ENCODE measurements at regions not wholly inside any gene's neighbourhood (a gene's known extent, or its start where the extent isn't known, plus 50 kb on each side); places are given as distances from the start of the nearest gene placed in this dataset.
"Not testable (repeated sequence)": the region's sequence is repeated elsewhere in the genome, so short reads cannot be mapped to it uniquely, and the experiment has no call there.

DNA sequence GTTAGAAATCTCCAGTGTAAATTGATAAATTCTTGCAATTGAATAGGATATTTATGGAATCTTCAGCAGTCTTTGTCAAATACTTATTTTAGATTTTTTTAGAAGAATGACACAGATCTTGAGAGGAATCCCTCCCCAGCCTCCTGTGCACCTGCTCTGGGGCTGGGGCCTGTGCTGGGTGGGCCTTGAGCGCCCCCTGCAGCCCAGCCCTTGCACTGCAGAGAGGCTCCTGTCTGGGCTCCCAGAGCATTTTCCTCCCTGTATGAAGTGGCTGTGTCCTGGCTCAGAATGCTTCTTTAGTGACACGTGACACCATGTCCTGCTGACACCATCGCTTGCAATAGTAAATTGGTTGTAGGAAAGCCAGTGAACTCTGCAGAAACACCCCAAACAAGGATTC lies 98.7 kb downstream of the OR4M2 start:
- not testable (repeated sequence) for H3K9me3 ChIP-seq, H3K4me3 Mint-ChIP-seq
- WGBS (ENCODE audit: insufficient coverage): no CpG with 5 or more reads among the region's 3 CpGs

GRCh38 chr15:22180611-22181010 lies 100.3 kb downstream of the OR4M2 start:
- H3K27ac Mint-ChIP-seq; POLR2A ChIA-PET; H3K4me3 Mint-ChIP-seq; CTCF ChIA-PET; H3K27me3 Mint-ChIP-seq; H3K9me3 ChIP-seq; H3K27me3 ChIP-seq (replicated peaks in 1 of 2; ENCODE audit: control insufficient read depth in 2 of 2, extremely low read depth in 1 of 2, insufficient read depth in 2 of 2, low read length in 1 of 2); H3K4me3 ChIP-seq (ENCODE audit: control insufficient read depth in 1 of 2, extremely low read depth in 1 of 2, low read length in 1 of 2); ATAC-seq (replicated peaks in 1 of 4); DNase-seq; H3K36me3 Mint-ChIP-seq; H3K4me1 Mint-ChIP-seq; H3K9me3 Mint-ChIP-seq; H3K27ac ChIP-seq (ENCODE audit: low read length); H3K36me3 ChIP-seq (ENCODE audit: control insufficient read depth in 2 of 2, extremely low read depth in 1 of 2, insufficient read depth in 1 of 2, low read length in 1 of 2); H3K4me1 ChIP-seq (ENCODE audit: control insufficient read depth in 1 of 2, extremely low read depth in 1 of 2, insufficient read depth in 2 of 2, low read length in 2 of 2): not testable (repeated sequence)
- no CpG with 5 or more reads among the region's 7 CpGs for WGBS (ENCODE audit: insufficient coverage)

More for the DNA sequence above, 98.7 kb downstream of the OR4M2 start:
- H3K4me3 ChIP-seq (ENCODE audit: control insufficient read depth in 1 of 2, extremely low read depth in 1 of 2, low read length in 1 of 2); CTCF ChIA-PET; H3K27ac ChIP-seq (ENCODE audit: low read length); H3K27me3 ChIP-seq (replicated peaks in 1 of 2; ENCODE audit: control insufficient read depth in 2 of 2, extremely low read depth in 1 of 2, insufficient read depth in 2 of 2, low read length in 1 of 2); H3K27ac Mint-ChIP-seq; H3K4me1 ChIP-seq (ENCODE audit: control insufficient read depth in 1 of 2, extremely low read depth in 1 of 2, insufficient read depth in 2 of 2, low read length in 2 of 2); H3K9me3 Mint-ChIP-seq; POLR2A ChIA-PET; DNase-seq; H3K27me3 Mint-ChIP-seq; H3K36me3 Mint-ChIP-seq; H3K4me1 Mint-ChIP-seq; H3K36me3 ChIP-seq (ENCODE audit: control insufficient read depth in 2 of 2, extremely low read depth in 1 of 2, insufficient read depth in 1 of 2, low read length in 1 of 2): not testable (repeated sequence)
- ATAC-seq (replicated peaks in 1 of 4): peak; percentile 35 to 49 (median 41)

- ATAC-seq (replicated peaks in 1 of 4); H3K4me1 Mint-ChIP-seq; H3K36me3 Mint-ChIP-seq; H3K4me3 ChIP-seq (ENCODE audit: control insufficient read depth in 1 of 2, extremely low read depth in 1 of 2, low read length in 1 of 2); H3K4me3 Mint-ChIP-seq; H3K4me1 ChIP-seq (ENCODE audit: control insufficient read depth in 1 of 2, extremely low read depth in 1 of 2, insufficient read depth in 2 of 2, low read length in 2 of 2); H3K27me3 ChIP-seq (replicated peaks in 1 of 2; ENCODE audit: control insufficient read depth in 2 of 2, extremely low read depth in 1 of 2, insufficient read depth in 2 of 2, low read length in 1 of 2); H3K27ac ChIP-seq (ENCODE audit: low read length); H3K9me3 ChIP-seq; DNase-seq; H3K27me3 Mint-ChIP-seq; H3K9me3 Mint-ChIP-seq; H3K27ac Mint-ChIP-seq; CTCF ChIA-PET; POLR2A ChIA-PET; H3K36me3 ChIP-seq (ENCODE audit: control insufficient read depth in 2 of 2, extremely low read depth in 1 of 2, insufficient read depth in 1 of 2, low read length in 1 of 2): not testable (repeated sequence)
- no CpG with 5 or more reads among the region's 15 CpGs for WGBS (ENCODE audit: insufficient coverage)
Measured at GRCh38 chr15:22184678-22185077, 104.4 kb downstream of the OR4M2 start.

GRCh38 chr15:22186846-22187532 lies 106.7 kb downstream of the OR4M2 start:
- H3K27me3 ChIP-seq (replicated peaks in 1 of 2; ENCODE audit: control insufficient read depth in 2 of 2, extremely low read depth in 1 of 2, insufficient read depth in 2 of 2, low read length in 1 of 2); H3K9me3 Mint-ChIP-seq; CTCF ChIA-PET; H3K4me3 Mint-ChIP-seq; POLR2A ChIA-PET; H3K9me3 ChIP-seq; H3K36me3 Mint-ChIP-seq; H3K4me1 Mint-ChIP-seq; H3K36me3 ChIP-seq (ENCODE audit: control insufficient read depth in 2 of 2, extremely low read depth in 1 of 2, insufficient read depth in 1 of 2, low read length in 1 of 2); H3K27ac ChIP-seq (ENCODE audit: low read length); H3K27me3 Mint-ChIP-seq; H3K4me3 ChIP-seq (ENCODE audit: control insufficient read depth in 1 of 2, extremely low read depth in 1 of 2, low read length in 1 of 2); H3K4me1 ChIP-seq (ENCODE audit: control insufficient read depth in 1 of 2, extremely low read depth in 1 of 2, insufficient read depth in 2 of 2, low read length in 2 of 2); DNase-seq; H3K27ac Mint-ChIP-seq: not testable (repeated sequence)
- WGBS (ENCODE audit: insufficient coverage): no CpG with 5 or more reads among the region's 9 CpGs
- peak in 3 of 4 experiments; percentile 17 to 70 (median 19) for ATAC-seq (replicated peaks in 1 of 4)

DNA sequence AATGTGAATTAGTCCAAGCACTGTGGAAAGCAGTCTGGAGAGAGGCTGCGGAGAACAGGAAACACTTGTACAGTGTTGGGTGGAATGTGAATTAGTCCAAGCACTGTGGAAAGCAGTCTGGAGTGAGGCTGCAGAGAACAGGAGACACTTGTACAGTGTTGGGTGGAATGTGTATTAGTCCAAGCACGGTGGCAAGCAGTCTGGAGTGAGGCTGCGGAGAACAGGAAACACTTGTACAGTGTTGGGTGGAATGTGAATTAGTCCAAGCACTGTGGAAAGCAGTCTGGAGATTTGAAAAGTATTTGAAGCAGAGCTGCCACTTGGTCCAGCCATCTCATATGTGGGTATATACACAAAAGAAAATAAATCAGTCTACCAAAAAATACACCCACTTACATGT lies 111.5 kb downstream of the OR4M2 start:
- H3K36me3 Mint-ChIP-seq; H3K27me3 Mint-ChIP-seq; H3K9me3 ChIP-seq; H3K27ac ChIP-seq (ENCODE audit: low read length); H3K4me1 Mint-ChIP-seq; H3K9me3 Mint-ChIP-seq; H3K36me3 ChIP-seq (ENCODE audit: control insufficient read depth in 2 of 2, extremely low read depth in 1 of 2, insufficient read depth in 1 of 2, low read length in 1 of 2); H3K4me3 Mint-ChIP-seq; H3K27ac Mint-ChIP-seq; H3K4me1 ChIP-seq (ENCODE audit: control insufficient read depth in 1 of 2, extremely low read depth in 1 of 2, insufficient read depth in 2 of 2, low read length in 2 of 2); H3K27me3 ChIP-seq (replicated peaks in 1 of 2; ENCODE audit: control insufficient read depth in 2 of 2, extremely low read depth in 1 of 2, insufficient read depth in 2 of 2, low read length in 1 of 2); H3K4me3 ChIP-seq (ENCODE audit: control insufficient read depth in 1 of 2, extremely low read depth in 1 of 2, low read length in 1 of 2); CTCF ChIA-PET; ATAC-seq (replicated peaks in 1 of 4); DNase-seq; POLR2A ChIA-PET: not testable (repeated sequence)
- no CpG with 5 or more reads among the region's 3 CpGs for WGBS (ENCODE audit: insufficient coverage)

GRCh38 chr15:22194739-22195617 lies 114.7 kb downstream of the OR4M2 start:
- H3K4me3 Mint-ChIP-seq; H3K36me3 ChIP-seq (ENCODE audit: control insufficient read depth in 2 of 2, extremely low read depth in 1 of 2, insufficient read depth in 1 of 2, low read length in 1 of 2); H3K4me1 Mint-ChIP-seq; POLR2A ChIA-PET; DNase-seq; H3K4me1 ChIP-seq (ENCODE audit: control insufficient read depth in 1 of 2, extremely low read depth in 1 of 2, insufficient read depth in 2 of 2, low read length in 2 of 2); H3K27ac Mint-ChIP-seq; H3K36me3 Mint-ChIP-seq; H3K27me3 ChIP-seq (replicated peaks in 1 of 2; ENCODE audit: control insufficient read depth in 2 of 2, extremely low read depth in 1 of 2, insufficient read depth in 2 of 2, low read length in 1 of 2); H3K9me3 ChIP-seq; CTCF ChIA-PET; H3K27me3 Mint-ChIP-seq; H3K4me3 ChIP-seq (ENCODE audit: control insufficient read depth in 1 of 2, extremely low read depth in 1 of 2, low read length in 1 of 2); H3K9me3 Mint-ChIP-seq: not testable (repeated sequence)
- no CpG with 5 or more reads among the region's 7 CpGs for WGBS (ENCODE audit: insufficient coverage)
- H3K27ac ChIP-seq (ENCODE audit: low read length): peak overlapping the region; percentile 34
- peak; percentile 83 to 90 (median 88) for ATAC-seq (replicated peaks in 1 of 4)
